Sigmoid colon (tissue), 4 donors: ENCODE measurements at regions not wholly inside any gene's neighbourhood (a gene's known extent, or its start where the extent isn't known, plus 50 kb on each side); places are given as distances from the start of the nearest gene placed in this dataset.
"Not testable (repeated sequence)": the region's sequence is repeated elsewhere in the genome, so short reads cannot be mapped to it uniquely, and the experiment has no call there.

Source experiments
- EP300 ChIP-seq, 4 donors: sonication (generic); formaldehyde crosslinking; IDR thresholded peaks; one replicate each; pipeline ENCODE4 v1.6.1; 2017; ENCODE audit warnings: antibody characterized with exemption in 4 of 4
- POLR2A ChIP-seq, 2 donors: fragments of 450-650 bp; IDR thresholded peaks; one replicate each; pipeline ENCODE4 v1.6.1; 2016; ENCODE audit warnings: antibody characterized with exemption in 2 of 2, mild to moderate bottlenecking in 2 of 2, moderate library complexity in 2 of 2
- POLR2AphosphoS5 ChIP-seq, 4 donors: sonication (generic); formaldehyde crosslinking; IDR thresholded peaks; one replicate each; pipeline ENCODE4 v1.6.1; 2017; ENCODE audit warnings: antibody characterized with exemption in 4 of 4
- TF ChIP-seq, protein P1 (sequence below), 4 experiments: fragments of 450-650 bp in 3 of 4; fragments of 200-600 bp in 1 of 4; IDR thresholded peaks; one replicate each; pipeline ENCODE4 v1.5.1; 2016 to 2019; ENCODE audit warnings: antibody characterized with exemption in 4 of 4, mild to moderate bottlenecking in 3 of 4, moderate library complexity in 2 of 4

DNA sequence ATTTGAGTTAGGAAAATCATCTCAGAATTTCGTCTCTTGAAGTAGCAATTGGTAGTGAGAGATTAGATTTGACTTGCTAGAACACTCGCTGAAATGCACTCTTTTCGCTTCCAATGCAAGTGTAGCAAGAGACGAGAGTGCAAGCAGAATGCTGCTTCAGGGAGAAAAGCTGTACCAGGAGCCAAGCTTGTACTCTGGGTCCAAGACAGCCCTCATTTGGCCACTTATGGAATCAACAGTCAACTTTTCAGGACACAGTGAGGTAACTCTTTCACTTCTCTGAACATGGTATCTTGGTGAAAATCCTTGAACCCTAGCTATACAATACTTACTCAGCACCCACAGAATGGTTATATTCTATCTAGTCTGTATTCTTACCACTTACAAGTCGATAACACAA lies 107.6 kb upstream of the TERB2 start:
- TF ChIP-seq, protein P1, sequence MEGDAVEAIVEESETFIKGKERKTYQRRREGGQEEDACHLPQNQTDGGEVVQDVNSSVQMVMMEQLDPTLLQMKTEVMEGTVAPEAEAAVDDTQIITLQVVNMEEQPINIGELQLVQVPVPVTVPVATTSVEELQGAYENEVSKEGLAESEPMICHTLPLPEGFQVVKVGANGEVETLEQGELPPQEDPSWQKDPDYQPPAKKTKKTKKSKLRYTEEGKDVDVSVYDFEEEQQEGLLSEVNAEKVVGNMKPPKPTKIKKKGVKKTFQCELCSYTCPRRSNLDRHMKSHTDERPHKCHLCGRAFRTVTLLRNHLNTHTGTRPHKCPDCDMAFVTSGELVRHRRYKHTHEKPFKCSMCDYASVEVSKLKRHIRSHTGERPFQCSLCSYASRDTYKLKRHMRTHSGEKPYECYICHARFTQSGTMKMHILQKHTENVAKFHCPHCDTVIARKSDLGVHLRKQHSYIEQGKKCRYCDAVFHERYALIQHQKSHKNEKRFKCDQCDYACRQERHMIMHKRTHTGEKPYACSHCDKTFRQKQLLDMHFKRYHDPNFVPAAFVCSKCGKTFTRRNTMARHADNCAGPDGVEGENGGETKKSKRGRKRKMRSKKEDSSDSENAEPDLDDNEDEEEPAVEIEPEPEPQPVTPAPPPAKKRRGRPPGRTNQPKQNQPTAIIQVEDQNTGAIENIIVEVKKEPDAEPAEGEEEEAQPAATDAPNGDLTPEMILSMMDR (IDR thresholded peaks at IDR 0.05): not testable (repeated sequence)
- not testable (repeated sequence) for TF ChIP-seq POLR2AphosphoS5, POLR2A, EP300 (IDR thresholded peaks at IDR 0.05)
